ENCODE measurements at regions not wholly inside any gene's neighbourhood (a gene's known extent, or its start where the extent isn't known, plus 50 kb on each side); places are given as distances from the start of the nearest gene placed in this dataset.

GRCh38 chr21:28773036-28773435, 219.6 kb downstream of the LTN1 start:
- TF ChIP-seq, protein P1, sequence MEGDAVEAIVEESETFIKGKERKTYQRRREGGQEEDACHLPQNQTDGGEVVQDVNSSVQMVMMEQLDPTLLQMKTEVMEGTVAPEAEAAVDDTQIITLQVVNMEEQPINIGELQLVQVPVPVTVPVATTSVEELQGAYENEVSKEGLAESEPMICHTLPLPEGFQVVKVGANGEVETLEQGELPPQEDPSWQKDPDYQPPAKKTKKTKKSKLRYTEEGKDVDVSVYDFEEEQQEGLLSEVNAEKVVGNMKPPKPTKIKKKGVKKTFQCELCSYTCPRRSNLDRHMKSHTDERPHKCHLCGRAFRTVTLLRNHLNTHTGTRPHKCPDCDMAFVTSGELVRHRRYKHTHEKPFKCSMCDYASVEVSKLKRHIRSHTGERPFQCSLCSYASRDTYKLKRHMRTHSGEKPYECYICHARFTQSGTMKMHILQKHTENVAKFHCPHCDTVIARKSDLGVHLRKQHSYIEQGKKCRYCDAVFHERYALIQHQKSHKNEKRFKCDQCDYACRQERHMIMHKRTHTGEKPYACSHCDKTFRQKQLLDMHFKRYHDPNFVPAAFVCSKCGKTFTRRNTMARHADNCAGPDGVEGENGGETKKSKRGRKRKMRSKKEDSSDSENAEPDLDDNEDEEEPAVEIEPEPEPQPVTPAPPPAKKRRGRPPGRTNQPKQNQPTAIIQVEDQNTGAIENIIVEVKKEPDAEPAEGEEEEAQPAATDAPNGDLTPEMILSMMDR (optimal IDR thresholded peaks at IDR 0.05 in 1 of 3, IDR thresholded peaks at IDR 0.05 in 1 of 3, conservative IDR thresholded peaks at IDR 0.05 in 1 of 3; ENCODE audit: extremely low read depth in 1 of 3, insufficient read depth in 2 of 3, low read length in 3 of 3): no peak
- no peak for TF ChIP-seq EZH2 (IDR thresholded peaks at IDR 0.05; ENCODE audit: low read length)
